ENCODE measurements at regions not wholly inside any gene's neighbourhood (a gene's known extent, or its start where the extent isn't known, plus 50 kb on each side); places are given as distances from the start of the nearest gene placed in this dataset.

GRCh38 chr1:199762572-199762971 is 264.9 kb upstream of the NR5A2 start:
- Histone ChIP-seq H3K4me2 (ENCODE audit: low read length) (no peak overlapping the region), H3K36me3 (ENCODE audit: insufficient read depth, low read length) (no peaks in the 10 kb centered on the region), H3K27me3 (ENCODE audit: control insufficient read depth, insufficient read depth, low read length) (no peaks in the 10 kb centered on the region), H3K4me3 (ENCODE audit: low read length) (no peak overlapping the region), H3K9me3 (replicated peaks; ENCODE audit: low read length) (no peaks in the 10 kb centered on the region), H3K9ac (ENCODE audit: low read depth, low read length) (no peak overlapping the region), H3K4me1 (ENCODE audit: control insufficient read depth, insufficient read depth, low read length) (peaks cover 13% of the 10 kb centered on the region)

GRCh38 chr1:199766218-199766792 is 261.2 kb upstream of the NR5A2 start:
- no peak overlapping the region for H3K4me3 ChIP-seq (ENCODE audit: low read length)
- H3K27me3 ChIP-seq (ENCODE audit: control insufficient read depth, insufficient read depth, low read length), result no peaks in the 10 kb centered on the region
- no peaks in the 10 kb centered on the region for H3K4me1 ChIP-seq (ENCODE audit: control insufficient read depth, insufficient read depth, low read length)
- H3K36me3 ChIP-seq (ENCODE audit: insufficient read depth, low read length), result no peaks in the 10 kb centered on the region
- H3K9ac ChIP-seq (ENCODE audit: low read depth, low read length), result no peak overlapping the region
- no peak overlapping the region for H3K4me2 ChIP-seq (ENCODE audit: low read length)
- no peaks in the 10 kb centered on the region for H3K9me3 ChIP-seq (replicated peaks; ENCODE audit: low read length)

DNA sequence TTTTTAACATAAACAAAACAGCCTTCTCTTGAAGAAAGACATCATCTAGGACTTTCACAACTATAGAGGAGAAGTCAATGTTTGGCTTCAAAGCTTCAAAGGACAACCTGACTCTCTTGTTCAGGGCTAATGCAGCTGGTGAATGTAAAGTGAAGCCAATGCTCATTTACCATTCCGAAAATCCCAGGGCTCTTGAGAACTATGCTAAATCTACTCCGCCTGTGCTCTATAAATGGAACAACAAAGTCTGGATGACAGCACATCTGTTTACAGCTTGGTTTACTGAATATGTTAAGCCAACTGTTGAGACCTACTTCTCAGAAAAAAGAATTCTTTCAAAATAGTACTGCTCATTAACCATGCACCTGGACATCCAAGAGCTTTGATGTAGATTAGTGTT is 259.8 kb upstream of the NR5A2 start:
- no peak overlapping the region for H3K4me3 ChIP-seq (ENCODE audit: low read length)
- no peak overlapping the region for H3K4me2 ChIP-seq (ENCODE audit: low read length)
- H3K4me1 ChIP-seq (ENCODE audit: control insufficient read depth, insufficient read depth, low read length), result no peaks in the 10 kb centered on the region
- H3K9me3 ChIP-seq (replicated peaks; ENCODE audit: low read length), result no peaks in the 10 kb centered on the region
- H3K27me3 ChIP-seq (ENCODE audit: control insufficient read depth, insufficient read depth, low read length), result no peaks in the 10 kb centered on the region
- H3K36me3 ChIP-seq (ENCODE audit: insufficient read depth, low read length), result no peaks in the 10 kb centered on the region
- H3K9ac ChIP-seq (ENCODE audit: low read depth, low read length), result no peak overlapping the region

DNA sequence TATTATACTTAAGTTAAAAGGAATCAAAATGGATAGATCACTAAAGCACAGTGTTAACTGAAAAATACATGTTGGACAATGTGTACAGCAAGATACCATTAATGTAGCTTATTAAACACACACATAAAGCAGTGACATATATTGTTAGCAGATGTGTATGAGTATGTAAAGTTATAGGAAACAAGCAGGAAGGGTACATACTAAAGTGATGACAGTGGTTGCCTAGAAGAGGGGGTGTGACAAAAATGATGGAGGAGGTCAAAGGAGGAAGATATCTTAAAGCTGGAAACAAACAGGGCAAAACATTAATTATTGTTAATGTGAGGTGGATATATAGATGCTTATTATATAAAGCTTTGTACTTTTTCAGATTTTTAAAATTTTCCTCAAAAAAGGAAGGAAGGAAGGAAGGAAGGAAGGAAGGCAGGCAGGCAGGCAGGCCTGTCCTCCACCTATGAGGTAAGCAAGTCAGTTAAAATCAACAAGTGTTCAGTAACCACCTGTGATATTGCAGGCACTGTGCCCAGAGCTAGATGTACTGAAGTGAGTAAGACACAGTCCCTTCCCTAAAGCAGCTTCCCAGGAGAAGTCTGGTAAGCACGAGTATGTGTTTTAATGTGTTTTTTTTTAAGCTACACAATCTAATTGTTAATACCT is 252.9 kb upstream of the NR5A2 start:
- H3K4me3 ChIP-seq (ENCODE audit: low read length), result no peak overlapping the region
- H3K9ac ChIP-seq (ENCODE audit: low read depth, low read length), result no peak overlapping the region
- H3K4me2 ChIP-seq (ENCODE audit: low read length), result no peak overlapping the region
- H3K36me3 ChIP-seq (ENCODE audit: insufficient read depth, low read length), result no peaks in the 10 kb centered on the region
- H3K9me3 ChIP-seq (replicated peaks; ENCODE audit: low read length), result no peaks in the 10 kb centered on the region
- H3K27me3 ChIP-seq (ENCODE audit: control insufficient read depth, insufficient read depth, low read length), result no peaks in the 10 kb centered on the region
- H3K4me1 ChIP-seq (ENCODE audit: control insufficient read depth, insufficient read depth, low read length), result no peaks in the 10 kb centered on the region

- Histone ChIP-seq H3K4me3 (ENCODE audit: low read length) (no peak overlapping the region), H3K36me3 (ENCODE audit: insufficient read depth, low read length) (no peaks in the 10 kb centered on the region), H3K9ac (ENCODE audit: low read depth, low read length) (no peak overlapping the region), H3K4me2 (ENCODE audit: low read length) (no peak overlapping the region), H3K9me3 (replicated peaks; ENCODE audit: low read length) (no peaks in the 10 kb centered on the region), H3K4me1 (ENCODE audit: control insufficient read depth, insufficient read depth, low read length) (peaks cover 5% of the 10 kb centered on the region), H3K27me3 (ENCODE audit: control insufficient read depth, insufficient read depth, low read length) (no peaks in the 10 kb centered on the region)
Observed at GRCh38 chr1:199776768-199777497, 250.6 kb upstream of the NR5A2 start.

DNA sequence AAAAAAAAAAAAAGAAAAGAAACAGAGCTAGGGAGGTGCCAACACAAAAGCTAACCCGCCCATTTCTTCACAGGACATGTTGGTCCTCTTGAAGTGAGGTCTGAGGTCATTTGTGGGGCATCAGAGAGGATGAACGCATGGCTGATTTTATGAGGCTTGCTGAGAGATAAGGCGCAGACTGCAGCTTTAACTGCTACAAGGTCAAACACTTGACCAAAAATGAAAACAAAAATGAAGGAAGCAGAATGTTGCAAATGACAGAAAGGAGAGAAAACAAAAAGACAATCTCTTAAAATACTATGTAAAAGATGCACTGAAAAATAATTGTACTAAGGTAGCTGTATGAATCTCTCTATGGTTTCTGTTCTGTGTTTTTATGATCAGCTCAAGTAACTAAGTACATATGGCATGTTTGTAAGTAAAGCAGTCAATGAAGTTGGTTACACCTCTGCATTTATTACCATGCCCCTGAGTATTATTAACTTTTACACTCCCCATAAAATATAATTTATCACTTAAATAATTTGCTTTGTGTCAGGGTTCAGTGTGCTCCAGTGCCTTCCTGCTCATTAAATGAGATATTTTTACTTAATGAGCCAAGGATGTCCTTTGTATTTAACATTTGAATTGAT is 249.1 kb upstream of the NR5A2 start:
- Histone ChIP-seq H3K27me3 (ENCODE audit: control insufficient read depth, insufficient read depth, low read length) (no peaks in the 10 kb centered on the region), H3K9me3 (replicated peaks; ENCODE audit: low read length) (no peaks in the 10 kb centered on the region), H3K9ac (ENCODE audit: low read depth, low read length) (no peak overlapping the region), H3K4me3 (ENCODE audit: low read length) (no peak overlapping the region), H3K36me3 (ENCODE audit: insufficient read depth, low read length) (no peaks in the 10 kb centered on the region), H3K4me2 (ENCODE audit: low read length) (no peak overlapping the region), H3K4me1 (ENCODE audit: control insufficient read depth, insufficient read depth, low read length) (peaks cover 5% of the 10 kb centered on the region)

GRCh38 chr1:199780091-199780490 is 247.4 kb upstream of the NR5A2 start:
- H3K9ac ChIP-seq (ENCODE audit: low read depth, low read length), result no peak overlapping the region
- H3K4me3 ChIP-seq (ENCODE audit: low read length), result no peak overlapping the region
- no peaks in the 10 kb centered on the region for H3K9me3 ChIP-seq (replicated peaks; ENCODE audit: low read length)
- H3K4me2 ChIP-seq (ENCODE audit: low read length), result no peak overlapping the region
- H3K27me3 ChIP-seq (ENCODE audit: control insufficient read depth, insufficient read depth, low read length), result no peaks in the 10 kb centered on the region
- peaks cover 15% of the 10 kb centered on the region for H3K4me1 ChIP-seq (ENCODE audit: control insufficient read depth, insufficient read depth, low read length)
- no peaks in the 10 kb centered on the region for H3K36me3 ChIP-seq (ENCODE audit: insufficient read depth, low read length)

- Histone ChIP-seq H3K36me3 (ENCODE audit: insufficient read depth, low read length) (no peaks in the 10 kb centered on the region), H3K4me2 (ENCODE audit: low read length) (no peak overlapping the region), H3K4me3 (ENCODE audit: low read length) (no peak overlapping the region), H3K9ac (ENCODE audit: low read depth, low read length) (no peak overlapping the region), H3K27me3 (ENCODE audit: control insufficient read depth, insufficient read depth, low read length) (no peaks in the 10 kb centered on the region), H3K9me3 (replicated peaks; ENCODE audit: low read length) (no peaks in the 10 kb centered on the region), H3K4me1 (ENCODE audit: control insufficient read depth, insufficient read depth, low read length) (peaks cover 15% of the 10 kb centered on the region)
Observed at GRCh38 chr1:199780948-199781670, 246.4 kb upstream of the NR5A2 start.

- Histone ChIP-seq H3K9ac (ENCODE audit: low read depth, low read length) (no peak overlapping the region), H3K4me2 (ENCODE audit: low read length) (no peak overlapping the region)
Observed at GRCh38 chr1:199784138-199784895, 243.2 kb upstream of the NR5A2 start.

GRCh38 chr1:199786695-199787094 is 240.8 kb upstream of the NR5A2 start:
- H3K36me3 ChIP-seq (ENCODE audit: insufficient read depth, low read length), result no peaks in the 10 kb centered on the region
- H3K9ac ChIP-seq (ENCODE audit: low read depth, low read length), result no peak overlapping the region
- no peak overlapping the region for H3K4me3 ChIP-seq (ENCODE audit: low read length)
- H3K4me1 ChIP-seq (ENCODE audit: control insufficient read depth, insufficient read depth, low read length), result peaks cover 20% of the 10 kb centered on the region
- H3K27me3 ChIP-seq (ENCODE audit: control insufficient read depth, insufficient read depth, low read length), result no peaks in the 10 kb centered on the region
- no peak overlapping the region for H3K4me2 ChIP-seq (ENCODE audit: low read length)
- no peaks in the 10 kb centered on the region for H3K9me3 ChIP-seq (replicated peaks; ENCODE audit: low read length)

More at GRCh38 chr1:199784138-199784895, 243.2 kb upstream of the NR5A2 start:
- no peaks in the 10 kb centered on the region for H3K27me3 ChIP-seq (ENCODE audit: control insufficient read depth, insufficient read depth, low read length)
- peaks cover 25% of the 10 kb centered on the region for H3K4me1 ChIP-seq (ENCODE audit: control insufficient read depth, insufficient read depth, low read length)
- H3K4me3 ChIP-seq (ENCODE audit: low read length), result no peak overlapping the region
- H3K9me3 ChIP-seq (replicated peaks; ENCODE audit: low read length), result no peaks in the 10 kb centered on the region
- H3K36me3 ChIP-seq (ENCODE audit: insufficient read depth, low read length), result no peaks in the 10 kb centered on the region

Measured in skeletal muscle satellite cell (primary cell).